GM19351 (cell line): ENCODE measurements at regions not wholly inside any gene's neighbourhood (a gene's known extent, or its start where the extent isn't known, plus 50 kb on each side); places are given as distances from the start of the nearest gene placed in this dataset.

Experiments
- ATAC-seq: cut with Tn5 transposase; IDR thresholded peaks from one replicate; pipeline ENCODE4 v1.9.1; 2021; ENCODE audit warnings: mild to moderate bottlenecking, moderate library complexity; ENCODE audit not compliant: unreplicated experiment

GRCh38 chr2:12302140-12302539 is 414.6 kb upstream of the TRIB2 start:
- ATAC-seq, result no peak

DNA sequence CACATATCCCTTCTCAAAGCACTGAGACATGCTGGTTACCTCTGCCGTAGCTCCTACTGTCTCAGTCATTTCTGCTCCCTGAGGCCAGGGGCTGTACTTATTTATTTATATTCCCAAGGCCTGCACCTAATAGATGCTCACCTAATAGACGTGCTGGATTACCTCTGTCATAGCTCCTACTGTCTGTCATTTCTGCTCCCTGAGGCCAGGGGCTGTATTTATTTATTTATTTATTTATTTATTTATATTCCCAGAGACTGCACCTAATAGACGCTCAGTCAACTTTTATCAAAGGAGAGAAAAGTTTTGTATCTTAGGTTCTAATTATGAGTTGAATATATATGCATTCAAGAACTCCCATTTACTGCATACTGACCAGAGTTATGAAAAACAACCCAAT is 414.0 kb upstream of the TRIB2 start:
- ATAC-seq, result no peak

- peak; percentile 59 for ATAC-seq
These were observed 413.3 kb upstream of the TRIB2 start for GRCh38 chr2:12303181-12304030.

GRCh38 chr2:12304564-12305171 is 412.1 kb upstream of the TRIB2 start:
- no peak for ATAC-seq

DNA sequence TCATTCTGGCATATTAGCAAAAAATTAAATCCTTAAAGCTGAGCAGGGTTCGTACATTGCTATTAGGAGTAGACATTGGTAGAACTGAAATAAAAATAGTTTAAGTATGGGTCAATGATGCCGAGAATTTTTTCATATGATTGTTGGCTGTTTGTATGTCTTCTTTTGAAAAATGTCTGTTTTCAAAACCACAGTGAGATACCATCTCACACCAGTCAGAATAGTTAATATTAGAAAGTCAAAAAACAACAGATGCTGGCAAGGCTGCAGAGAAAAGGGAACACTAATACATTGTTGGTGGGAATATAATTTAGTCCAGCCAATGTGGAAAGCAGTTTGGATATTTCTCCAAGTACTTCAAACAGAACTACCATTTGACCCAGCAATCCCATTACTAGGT is 410.8 kb upstream of the TRIB2 start:
- ATAC-seq, result no peak

GRCh38 chr2:12310399-12310798 is 406.3 kb upstream of the TRIB2 start:
- no peak for ATAC-seq

DNA sequence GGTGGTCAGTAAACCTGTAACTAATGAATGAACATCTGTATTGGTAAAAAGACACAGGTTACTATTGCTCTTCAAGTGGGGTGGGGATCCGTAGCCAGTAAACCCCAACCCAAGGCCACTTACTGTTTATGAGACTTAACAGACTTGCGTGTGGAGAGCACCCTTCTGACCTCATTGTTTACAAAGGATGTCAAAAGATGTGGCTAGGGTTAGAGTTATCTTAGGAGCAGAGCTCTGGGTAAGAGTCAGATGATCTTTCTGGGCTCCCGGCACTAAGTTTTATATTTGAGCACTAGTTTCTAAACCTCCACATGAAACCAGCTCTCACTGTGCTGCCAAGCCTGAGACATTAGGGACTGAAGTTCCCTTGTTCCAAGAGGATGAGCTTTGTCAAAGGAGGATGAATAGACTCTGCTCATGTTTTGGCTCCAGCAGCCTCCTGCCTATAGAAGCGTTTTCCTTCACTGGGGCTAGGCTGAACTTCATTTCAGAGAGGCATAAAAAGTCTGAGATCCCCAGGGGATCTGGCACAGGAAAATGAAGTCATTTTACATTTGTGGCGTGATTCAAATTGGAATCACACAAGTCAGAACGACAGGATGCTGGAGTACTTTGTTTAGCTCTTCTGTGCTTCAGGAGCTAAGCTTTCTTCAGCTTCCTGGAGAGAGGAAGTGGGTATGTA is 403.1 kb upstream of the TRIB2 start:
- no peak for ATAC-seq

DNA sequence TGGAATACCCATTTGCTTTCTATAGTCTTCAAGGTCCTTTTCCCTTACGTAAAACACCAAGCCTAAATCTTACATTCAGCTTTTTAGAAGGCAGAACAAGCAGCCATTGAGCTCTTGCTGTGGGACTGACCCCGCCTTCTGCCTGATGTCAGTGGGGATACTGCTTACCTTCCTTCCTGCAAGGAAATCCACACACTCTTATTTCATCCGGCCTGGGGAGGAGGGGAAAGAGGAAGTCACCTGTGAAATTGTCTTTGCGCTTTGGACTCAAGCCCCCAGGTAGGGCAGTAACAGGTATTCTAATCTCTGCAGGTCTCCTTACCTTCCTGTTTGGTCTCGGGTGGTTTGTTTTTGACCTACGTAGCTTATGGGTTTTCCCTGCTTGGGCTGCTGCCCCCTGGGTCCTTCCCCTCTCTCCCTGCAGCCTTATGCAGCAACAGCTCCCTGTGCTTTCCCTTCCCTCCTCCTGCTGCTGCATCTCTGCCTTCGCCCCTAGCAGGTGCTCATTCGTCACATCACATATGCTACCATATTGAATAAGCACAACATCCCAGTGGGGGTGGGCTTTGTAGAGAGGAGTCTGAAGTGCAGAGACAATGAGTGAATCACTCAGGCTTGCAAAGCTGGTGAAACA is 402.5 kb upstream of the TRIB2 start:
- no peak for ATAC-seq

DNA sequence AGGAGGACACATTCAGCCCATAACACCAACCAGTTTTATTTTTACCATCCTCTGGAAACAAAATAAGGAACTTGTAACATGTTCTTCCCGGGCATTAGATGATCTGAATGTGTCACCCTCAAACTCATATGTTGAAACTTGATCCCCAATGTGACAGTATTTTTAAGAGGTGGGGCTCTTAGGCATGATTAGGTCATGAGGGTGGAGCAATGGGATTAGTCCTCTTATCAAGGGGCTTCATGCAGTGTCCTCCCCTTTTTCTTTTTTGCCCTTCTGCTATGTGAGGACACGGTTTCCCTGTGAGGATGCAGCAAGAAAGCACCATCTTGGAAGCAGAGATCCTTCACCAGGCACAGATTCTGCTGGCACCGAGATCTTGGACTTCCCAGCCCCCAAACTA is 401.5 kb upstream of the TRIB2 start:
- ATAC-seq, result no peak

DNA sequence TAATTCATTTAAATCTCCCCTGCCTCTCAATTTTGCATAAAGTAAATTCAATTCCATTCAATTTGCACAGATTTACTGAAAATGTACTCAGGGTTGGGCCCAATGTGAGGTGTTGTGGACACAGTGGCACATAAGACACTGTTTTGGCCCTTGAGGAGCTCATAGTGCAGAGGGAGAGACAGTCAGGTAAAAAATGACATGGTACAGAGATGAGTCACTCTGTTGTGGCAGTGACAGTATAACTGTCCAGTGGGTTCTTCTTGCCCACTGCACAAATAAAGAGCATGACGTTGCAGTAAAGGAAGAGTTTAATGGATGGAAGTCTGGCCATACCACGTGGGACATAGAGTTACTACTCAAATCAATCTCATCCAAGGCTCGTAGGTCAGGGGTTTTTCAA is 400.3 kb upstream of the TRIB2 start:
- ATAC-seq, result no peak

DNA sequence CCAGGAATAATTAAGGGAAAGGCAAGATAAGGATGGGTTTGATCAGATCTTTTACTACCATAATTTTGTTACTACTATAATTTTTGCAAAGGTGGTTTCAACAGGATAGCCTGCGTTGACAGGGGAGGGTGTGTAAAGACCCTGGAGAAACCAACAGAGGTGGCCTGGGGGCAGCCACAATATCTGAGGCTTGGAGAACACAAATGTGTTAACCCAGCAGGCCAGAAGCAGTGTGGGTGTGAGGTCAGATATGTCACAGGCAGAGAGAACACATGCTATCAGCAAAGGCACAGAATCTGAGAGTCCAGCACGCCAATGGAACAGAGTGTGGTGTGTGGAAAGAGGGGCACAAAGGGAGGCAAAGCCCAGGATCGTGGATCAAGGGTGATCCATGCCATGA is 399.4 kb upstream of the TRIB2 start:
- no peak for ATAC-seq

GRCh38 chr2:12317814-12318426 is 398.8 kb upstream of the TRIB2 start:
- no peak for ATAC-seq

DNA sequence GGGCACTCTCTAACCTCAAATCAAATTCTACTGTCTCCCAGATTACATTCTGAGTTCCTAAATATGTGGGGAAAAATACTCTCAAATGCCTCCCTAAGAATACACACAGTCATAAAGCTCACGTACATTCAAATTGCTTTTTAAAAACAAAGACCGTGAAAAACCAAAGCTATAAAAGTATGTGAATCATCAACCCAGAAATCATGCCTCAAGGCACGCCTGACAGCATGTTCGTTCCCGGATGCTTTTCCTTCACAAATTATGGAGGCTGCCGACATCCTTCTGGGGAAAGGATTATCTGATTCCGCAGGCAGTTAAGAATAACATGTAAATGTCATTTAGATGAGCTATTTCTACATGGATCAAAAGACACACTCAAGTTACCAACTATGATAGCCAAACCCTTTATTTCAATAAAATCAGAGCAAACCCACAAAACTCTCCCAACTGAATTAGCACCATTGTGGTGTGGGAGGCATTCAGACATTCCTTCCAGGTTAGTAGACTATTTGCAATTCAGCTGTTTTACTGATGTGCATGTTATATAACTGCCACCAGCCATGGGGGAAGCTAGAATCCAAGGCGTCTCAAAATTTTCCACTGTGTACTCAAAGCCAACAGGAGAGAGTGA is 398.2 kb upstream of the TRIB2 start:
- no peak for ATAC-seq

GRCh38 chr2:12320027-12320734 is 396.6 kb upstream of the TRIB2 start:
- ATAC-seq, result no peak

DNA sequence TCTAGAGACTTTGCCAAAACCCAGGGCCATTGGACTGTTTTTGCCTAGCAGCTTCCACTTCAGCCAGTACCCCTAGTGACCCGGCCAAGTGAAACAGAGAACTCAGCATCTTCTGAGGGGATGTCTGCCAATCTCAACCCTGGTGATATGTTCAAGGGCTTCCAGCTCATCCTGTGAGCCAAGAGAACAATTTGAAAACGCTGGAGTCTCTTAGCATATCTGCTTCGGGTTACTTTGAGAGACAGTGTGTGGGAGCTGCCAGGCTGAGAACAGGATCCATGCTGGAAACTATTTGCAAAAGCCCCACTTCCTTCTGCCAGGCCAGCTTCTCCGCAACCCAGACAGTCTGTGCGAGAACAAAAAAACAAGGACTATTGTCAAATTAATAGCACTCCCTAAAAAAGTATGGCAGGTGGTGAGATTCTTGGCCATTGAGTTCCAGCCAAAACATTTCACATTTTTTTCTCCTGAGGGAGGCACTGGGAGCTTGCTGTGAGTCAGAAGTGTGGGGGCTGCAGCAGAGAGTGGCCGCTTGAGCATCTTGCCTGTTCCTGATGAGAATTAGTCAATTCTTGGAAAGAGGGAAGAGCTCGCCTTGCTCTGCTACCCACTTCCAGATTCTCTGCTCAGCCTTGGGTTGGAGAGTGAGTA is 395.6 kb upstream of the TRIB2 start:
- ATAC-seq, result no peak

DNA sequence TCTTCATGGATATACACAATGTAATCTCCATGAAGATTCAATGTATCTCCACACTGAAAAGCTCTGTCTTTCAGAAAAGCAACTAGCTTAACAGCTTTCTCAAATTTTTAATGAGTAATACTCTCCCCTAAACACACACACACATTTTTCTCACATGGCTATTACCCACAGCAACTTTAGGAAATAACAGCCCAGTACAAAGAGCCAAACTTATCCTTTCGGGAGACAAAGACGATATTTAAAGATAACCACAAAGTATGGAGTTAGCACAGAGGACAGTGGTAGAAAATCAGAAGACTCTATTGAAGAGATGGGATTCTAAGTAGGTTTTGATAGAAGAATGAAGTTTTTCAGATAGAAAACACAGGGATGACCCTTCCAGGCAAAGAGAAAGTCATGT is 394.9 kb upstream of the TRIB2 start:
- no peak for ATAC-seq

GRCh38 chr2:12325806-12326205 is 390.9 kb upstream of the TRIB2 start:
- ATAC-seq, result no peak

GRCh38 chr2:12326449-12327190 is 390.1 kb upstream of the TRIB2 start:
- no peak for ATAC-seq

- ATAC-seq, result no peak
These were observed 385.8 kb upstream of the TRIB2 start for GRCh38 chr2:12330916-12331315.
